GM19397 (cell line): ENCODE measurements at regions not wholly inside any gene's neighbourhood (a gene's known extent, or its start where the extent isn't known, plus 50 kb on each side); places are given as distances from the start of the nearest gene placed in this dataset.
"Not testable (repeated sequence)": the region's sequence is repeated elsewhere in the genome, so short reads cannot be mapped to it uniquely, and the experiment has no call there.

Experiments used
- ATAC-seq: cut with Tn5 transposase; IDR thresholded peaks from one replicate; pipeline ENCODE4 v1.9.1; 2021; ENCODE audit warnings: mild to moderate bottlenecking, moderate library complexity; ENCODE audit not compliant: unreplicated experiment

- ATAC-seq, result not testable (repeated sequence)
Measured at GRCh38 chr6:58067867-58068548, 750.6 kb downstream of the PRIM2 start.

GRCh38 chr6:58073263-58073662 is 755.8 kb downstream of the PRIM2 start:
- ATAC-seq, result no peak

GRCh38 chr6:58090067-58090466 is 772.6 kb downstream of the PRIM2 start:
- ATAC-seq, result not testable (repeated sequence)

- not testable (repeated sequence) for ATAC-seq
Measured at GRCh38 chr6:58097251-58097650, 779.8 kb downstream of the PRIM2 start.

GRCh38 chr6:58113960-58114359 is 796.5 kb downstream of the PRIM2 start:
- ATAC-seq, result no peak

- not testable (repeated sequence) for ATAC-seq
Measured at GRCh38 chr6:58117162-58117561, 799.7 kb downstream of the PRIM2 start.

GRCh38 chr6:58121616-58122015 is 804.2 kb downstream of the PRIM2 start:
- ATAC-seq, result not testable (repeated sequence)

- not testable (repeated sequence) for ATAC-seq
Measured at GRCh38 chr6:58123770-58124169, 806.3 kb downstream of the PRIM2 start.

- ATAC-seq, result not testable (repeated sequence)
Measured at GRCh38 chr6:58128549-58128948, 811.1 kb downstream of the PRIM2 start.

- not testable (repeated sequence) for ATAC-seq
Measured at GRCh38 chr6:58129098-58129497, 811.7 kb downstream of the PRIM2 start.

- not testable (repeated sequence) for ATAC-seq
Measured at GRCh38 chr6:58139746-58140145, 822.3 kb downstream of the PRIM2 start.

- not testable (repeated sequence) for ATAC-seq
Measured at GRCh38 chr6:58171025-58171424, 853.6 kb downstream of the PRIM2 start.

GRCh38 chr6:58181557-58182065 is 864.2 kb downstream of the PRIM2 start:
- not testable (repeated sequence) for ATAC-seq

GRCh38 chr6:58185300-58185699 is 867.9 kb downstream of the PRIM2 start:
- ATAC-seq, result not testable (repeated sequence)

- not testable (repeated sequence) for ATAC-seq
Measured at GRCh38 chr6:58193209-58193608, 875.8 kb downstream of the PRIM2 start.

- no peak for ATAC-seq
Measured at GRCh38 chr6:58198301-58198700, 880.9 kb downstream of the PRIM2 start.

- ATAC-seq, result not testable (repeated sequence)
Measured at GRCh38 chr6:58237124-58237523, 919.7 kb downstream of the PRIM2 start.

GRCh38 chr6:58238421-58238820 is 921.0 kb downstream of the PRIM2 start:
- not testable (repeated sequence) for ATAC-seq

GRCh38 chr6:58257625-58258024 is 940.2 kb downstream of the PRIM2 start:
- not testable (repeated sequence) for ATAC-seq

- ATAC-seq, result no peak
Measured at GRCh38 chr6:58290177-58290576, 972.7 kb downstream of the PRIM2 start.

GRCh38 chr6:58291319-58291718 is 973.9 kb downstream of the PRIM2 start:
- not testable (repeated sequence) for ATAC-seq

GRCh38 chr6:58307901-58308300 is 990.5 kb downstream of the PRIM2 start:
- not testable (repeated sequence) for ATAC-seq

- not testable (repeated sequence) for ATAC-seq
Measured at GRCh38 chr6:58332108-58332507, 1014.7 kb downstream of the PRIM2 start.
